SK-N-SH treated with all-trans-retinoic acid at 6 μM for 48 hours (cell line): ENCODE measurements at regions not wholly inside any gene's neighbourhood (a gene's known extent, or its start where the extent isn't known, plus 50 kb on each side); places are given as distances from the start of the nearest gene placed in this dataset.

Experiments
- ATAC-seq: fragments of 200-7000 bp; cut with Tn5 transposase; 3 replicates; pipeline ENCODE4 v1.9.1; 2020; ENCODE audit warnings: mild to moderate bottlenecking, moderate library complexity
- ARNTL ChIP-seq: fragments of 450-650 bp; formaldehyde crosslinking; IDR thresholded peaks from 2 replicates; pipeline ENCODE4 v1.5.0; 2020; ENCODE audit warnings: low read depth, mild to moderate bottlenecking, moderate library complexity, borderline replicate concordance
- BACH2 ChIP-seq: fragments of 250-450 bp; sonication (Bioruptor Pico); IDR thresholded peaks from 2 replicates; pipeline ENCODE4 v1.9.0; 2021; ENCODE audit warnings: mild to moderate bottlenecking, borderline replicate concordance
- CSDC2 ChIP-seq: fragments of 250-450 bp; sonication (Bioruptor Pico); IDR thresholded peaks from 2 replicates; pipeline ENCODE4 v1.5.0; 2020; ENCODE audit warnings: mild to moderate bottlenecking, moderate library complexity
- ESRRG ChIP-seq: fragments of 250-450 bp; sonication (Bioruptor Pico); IDR thresholded peaks from 2 replicates; pipeline ENCODE4 v1.6.1; 2021; ENCODE audit warnings: mild to moderate bottlenecking
- GLIS3 ChIP-seq: fragments of 250-450 bp; sonication (Bioruptor Pico); IDR thresholded peaks from 2 replicates; pipeline ENCODE4 v1.5.0; 2020; ENCODE audit warnings: mild to moderate bottlenecking, moderate library complexity
- ISL1 ChIP-seq: fragments of 250-450 bp; sonication (Bioruptor Pico); IDR thresholded peaks from 2 replicates; pipeline ENCODE4 v2.1.2; 2022; ENCODE audit warnings: mild to moderate bottlenecking, moderate library complexity
- OSR1 ChIP-seq: fragments of 250-450 bp; sonication (Bioruptor Pico); IDR thresholded peaks from 2 replicates; pipeline ENCODE4 v1.8.0; 2022; ENCODE audit warnings: moderate library complexity, mild to moderate bottlenecking, inconsistent platforms
- PPARA ChIP-seq: fragments of 250-450 bp; sonication (Bioruptor Pico); IDR thresholded peaks from 2 replicates; pipeline ENCODE4 v1.5.0; 2020; ENCODE audit warnings: mild to moderate bottlenecking, borderline replicate concordance
- RARB ChIP-seq: fragments of 250-450 bp; sonication (Bioruptor Pico); IDR thresholded peaks from 2 replicates; pipeline ENCODE4 v1.8.0; 2021; ENCODE audit warnings: mild to moderate bottlenecking, moderate library complexity
- SNAI2 ChIP-seq: fragments of 250-450 bp; sonication (Bioruptor Pico); IDR thresholded peaks from 2 replicates; pipeline ENCODE4 v1.5.0; 2020; ENCODE audit warnings: mild to moderate bottlenecking, moderate library complexity
- TCF4 ChIP-seq: fragments of 250-450 bp; sonication (Bioruptor Pico); IDR thresholded peaks from 2 replicates; pipeline ENCODE4 v1.8.0; 2021; ENCODE audit warnings: mild to moderate bottlenecking, moderate library complexity, borderline replicate concordance
- TOX ChIP-seq: fragments of 250-450 bp; sonication (Bioruptor Pico); IDR thresholded peaks from 2 replicates; pipeline ENCODE4 v1.8.0; 2021; ENCODE audit warnings: mild to moderate bottlenecking, moderate library complexity, borderline replicate concordance
- ZC3H10 ChIP-seq: fragments of 250-450 bp; sonication (Bioruptor Pico); IDR thresholded peaks from 2 replicates; pipeline ENCODE4 v1.5.1; 2021; ENCODE audit warnings: mild to moderate bottlenecking, moderate library complexity
- ZFP3 ChIP-seq: fragments of 250-450 bp; sonication (Bioruptor Pico); IDR thresholded peaks from 2 replicates; pipeline ENCODE4 v1.5.0; 2020; ENCODE audit warnings: mild to moderate bottlenecking, moderate library complexity
- ZFP30 ChIP-seq: fragments of 450-650 bp; formaldehyde crosslinking; IDR thresholded peaks from 2 replicates; pipeline ENCODE4 v1.5.0; 2022; ENCODE audit warnings: mild to moderate bottlenecking, moderate library complexity
- ZNF565 ChIP-seq: fragments of 450-650 bp; formaldehyde crosslinking; conservative IDR thresholded peaks from 2 replicates; pipeline ENCODE4 v1.5.0; 2020; ENCODE audit warnings: low read depth, mild to moderate bottlenecking, moderate library complexity
- ZNF70 ChIP-seq: fragments of 450-650 bp; formaldehyde crosslinking; IDR thresholded peaks from 2 replicates; pipeline ENCODE4 v1.5.0; 2020; ENCODE audit warnings: mild to moderate bottlenecking, moderate library complexity
- ZNF8 ChIP-seq: fragments of 450-650 bp; formaldehyde crosslinking; IDR thresholded peaks from 2 replicates; pipeline ENCODE4 v1.5.0; 2020; ENCODE audit warnings: mild to moderate bottlenecking, moderate library complexity
- TF ChIP-seq, protein P1 (sequence below): fragments of 250-450 bp; sonication (Bioruptor Pico); IDR thresholded peaks from 2 replicates; pipeline ENCODE4 v1.8.0; 2021; ENCODE audit warnings: low read depth, mild to moderate bottlenecking, moderate library complexity, borderline replicate concordance
- TF ChIP-seq, protein P2 (sequence below): fragments of 250-450 bp; sonication (Bioruptor Pico); IDR thresholded peaks from 2 replicates; pipeline ENCODE4 v1.5.0; 2020; ENCODE audit warnings: mild to moderate bottlenecking, moderate library complexity
- TF ChIP-seq, protein P3 (sequence below): fragments of 250-450 bp; sonication (Bioruptor Pico); IDR thresholded peaks from 2 replicates; pipeline ENCODE4 v1.5.1; 2021; ENCODE audit warnings: mild to moderate bottlenecking, moderate library complexity
- TF ChIP-seq, protein P4 (sequence below): fragments of 250-450 bp; sonication (Bioruptor Pico); IDR thresholded peaks from 2 replicates; pipeline ENCODE4 v1.5.1; 2020; ENCODE audit warnings: low read depth, mild to moderate bottlenecking, moderate library complexity
- TF ChIP-seq, protein P5 (sequence below): fragments of 250-450 bp; sonication (Bioruptor Pico); IDR thresholded peaks from 2 replicates; pipeline ENCODE4 v1.8.0; 2020; ENCODE audit warnings: mild to moderate bottlenecking, moderate library complexity, borderline replicate concordance

DNA sequence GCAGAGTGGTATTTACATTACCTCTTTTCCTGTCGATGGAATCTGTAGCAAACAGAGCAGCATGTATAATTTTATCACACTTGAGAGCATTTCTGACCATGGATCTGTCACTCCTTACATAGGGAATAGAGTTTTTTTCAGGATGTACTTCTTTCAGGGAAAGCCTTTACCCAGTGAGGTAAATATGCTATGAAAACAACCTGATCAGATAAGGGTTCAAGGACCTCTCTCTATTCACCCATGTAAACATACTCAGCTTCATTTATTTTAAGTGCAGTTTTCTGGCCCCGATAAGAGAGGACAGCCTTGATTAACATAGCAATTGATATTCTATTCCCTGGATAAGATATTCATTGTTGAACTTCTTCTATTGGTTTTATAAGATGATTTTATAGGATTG is 87.3 kb upstream of the ESX1 start:
- ATAC-seq = no peak
- no peak for TF ChIP-seq SNAI2 (CRISPR knock-in tag)
- no peak for TF ChIP-seq PPARA (CRISPR knock-in tag)
- TF ChIP-seq ZFP3 (CRISPR knock-in tag) = no peak
- TF ChIP-seq ISL1 (CRISPR knock-in tag) = no peak
- no peak for TF ChIP-seq GLIS3 (CRISPR knock-in tag)
- TF ChIP-seq ZNF565 (CRISPR knock-in tag) = no peak
- TF ChIP-seq RARB (CRISPR knock-in tag) = no peak
- no peak for TF ChIP-seq ARNTL (CRISPR knock-in tag)
- TF ChIP-seq, protein P1, sequence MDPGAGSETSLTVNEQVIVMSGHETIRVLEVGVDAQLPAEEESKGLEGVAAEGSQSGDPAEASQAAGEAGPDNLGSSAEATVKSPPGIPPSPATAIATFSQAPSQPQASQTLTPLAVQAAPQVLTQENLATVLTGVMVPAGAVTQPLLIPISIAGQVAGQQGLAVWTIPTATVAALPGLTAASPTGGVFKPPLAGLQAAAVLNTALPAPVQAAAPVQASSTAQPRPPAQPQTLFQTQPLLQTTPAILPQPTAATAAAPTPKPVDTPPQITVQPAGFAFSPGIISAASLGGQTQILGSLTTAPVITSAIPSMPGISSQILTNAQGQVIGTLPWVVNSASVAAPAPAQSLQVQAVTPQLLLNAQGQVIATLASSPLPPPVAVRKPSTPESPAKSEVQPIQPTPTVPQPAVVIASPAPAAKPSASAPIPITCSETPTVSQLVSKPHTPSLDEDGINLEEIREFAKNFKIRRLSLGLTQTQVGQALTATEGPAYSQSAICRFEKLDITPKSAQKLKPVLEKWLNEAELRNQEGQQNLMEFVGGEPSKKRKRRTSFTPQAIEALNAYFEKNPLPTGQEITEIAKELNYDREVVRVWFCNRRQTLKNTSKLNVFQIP (CRISPR knock-in tag) = no peak
- TF ChIP-seq, protein P2, sequence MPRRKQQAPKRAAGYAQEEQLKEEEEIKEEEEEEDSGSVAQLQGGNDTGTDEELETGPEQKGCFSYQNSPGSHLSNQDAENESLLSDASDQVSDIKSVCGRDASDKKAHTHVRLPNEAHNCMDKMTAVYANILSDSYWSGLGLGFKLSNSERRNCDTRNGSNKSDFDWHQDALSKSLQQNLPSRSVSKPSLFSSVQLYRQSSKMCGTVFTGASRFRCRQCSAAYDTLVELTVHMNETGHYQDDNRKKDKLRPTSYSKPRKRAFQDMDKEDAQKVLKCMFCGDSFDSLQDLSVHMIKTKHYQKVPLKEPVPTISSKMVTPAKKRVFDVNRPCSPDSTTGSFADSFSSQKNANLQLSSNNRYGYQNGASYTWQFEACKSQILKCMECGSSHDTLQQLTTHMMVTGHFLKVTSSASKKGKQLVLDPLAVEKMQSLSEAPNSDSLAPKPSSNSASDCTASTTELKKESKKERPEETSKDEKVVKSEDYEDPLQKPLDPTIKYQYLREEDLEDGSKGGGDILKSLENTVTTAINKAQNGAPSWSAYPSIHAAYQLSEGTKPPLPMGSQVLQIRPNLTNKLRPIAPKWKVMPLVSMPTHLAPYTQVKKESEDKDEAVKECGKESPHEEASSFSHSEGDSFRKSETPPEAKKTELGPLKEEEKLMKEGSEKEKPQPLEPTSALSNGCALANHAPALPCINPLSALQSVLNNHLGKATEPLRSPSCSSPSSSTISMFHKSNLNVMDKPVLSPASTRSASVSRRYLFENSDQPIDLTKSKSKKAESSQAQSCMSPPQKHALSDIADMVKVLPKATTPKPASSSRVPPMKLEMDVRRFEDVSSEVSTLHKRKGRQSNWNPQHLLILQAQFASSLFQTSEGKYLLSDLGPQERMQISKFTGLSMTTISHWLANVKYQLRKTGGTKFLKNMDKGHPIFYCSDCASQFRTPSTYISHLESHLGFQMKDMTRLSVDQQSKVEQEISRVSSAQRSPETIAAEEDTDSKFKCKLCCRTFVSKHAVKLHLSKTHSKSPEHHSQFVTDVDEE (CRISPR knock-in tag) = no peak
- TF ChIP-seq ZC3H10 (CRISPR knock-in tag) = no peak
- TF ChIP-seq, protein P3, sequence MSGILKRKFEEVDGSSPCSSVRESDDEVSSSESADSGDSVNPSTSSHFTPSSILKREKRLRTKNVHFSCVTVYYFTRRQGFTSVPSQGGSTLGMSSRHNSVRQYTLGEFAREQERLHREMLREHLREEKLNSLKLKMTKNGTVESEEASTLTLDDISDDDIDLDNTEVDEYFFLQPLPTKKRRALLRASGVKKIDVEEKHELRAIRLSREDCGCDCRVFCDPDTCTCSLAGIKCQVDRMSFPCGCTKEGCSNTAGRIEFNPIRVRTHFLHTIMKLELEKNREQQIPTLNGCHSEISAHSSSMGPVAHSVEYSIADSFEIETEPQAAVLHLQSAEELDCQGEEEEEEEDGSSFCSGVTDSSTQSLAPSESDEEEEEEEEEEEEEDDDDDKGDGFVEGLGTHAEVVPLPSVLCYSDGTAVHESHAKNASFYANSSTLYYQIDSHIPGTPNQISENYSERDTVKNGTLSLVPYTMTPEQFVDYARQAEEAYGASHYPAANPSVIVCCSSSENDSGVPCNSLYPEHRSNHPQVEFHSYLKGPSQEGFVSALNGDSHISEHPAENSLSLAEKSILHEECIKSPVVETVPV = no peak
- TF ChIP-seq ESRRG (CRISPR knock-in tag) = no peak
- TF ChIP-seq ZNF70 (CRISPR knock-in tag) = no peak
- TF ChIP-seq, protein P4, sequence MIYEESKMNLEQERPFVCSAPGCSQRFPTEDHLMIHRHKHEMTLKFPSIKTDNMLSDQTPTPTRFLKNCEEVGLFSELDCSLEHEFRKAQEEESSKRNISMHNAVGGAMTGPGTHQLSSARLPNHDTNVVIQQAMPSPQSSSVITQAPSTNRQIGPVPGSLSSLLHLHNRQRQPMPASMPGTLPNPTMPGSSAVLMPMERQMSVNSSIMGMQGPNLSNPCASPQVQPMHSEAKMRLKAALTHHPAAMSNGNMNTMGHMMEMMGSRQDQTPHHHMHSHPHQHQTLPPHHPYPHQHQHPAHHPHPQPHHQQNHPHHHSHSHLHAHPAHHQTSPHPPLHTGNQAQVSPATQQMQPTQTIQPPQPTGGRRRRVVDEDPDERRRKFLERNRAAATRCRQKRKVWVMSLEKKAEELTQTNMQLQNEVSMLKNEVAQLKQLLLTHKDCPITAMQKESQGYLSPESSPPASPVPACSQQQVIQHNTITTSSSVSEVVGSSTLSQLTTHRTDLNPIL (CRISPR knock-in tag) = no peak
- no peak for TF ChIP-seq OSR1
- TF ChIP-seq CSDC2 = no peak
- TF ChIP-seq BACH2 (CRISPR knock-in tag) = no peak
- TF ChIP-seq ZFP30 (CRISPR knock-in tag) = no peak

DNA sequence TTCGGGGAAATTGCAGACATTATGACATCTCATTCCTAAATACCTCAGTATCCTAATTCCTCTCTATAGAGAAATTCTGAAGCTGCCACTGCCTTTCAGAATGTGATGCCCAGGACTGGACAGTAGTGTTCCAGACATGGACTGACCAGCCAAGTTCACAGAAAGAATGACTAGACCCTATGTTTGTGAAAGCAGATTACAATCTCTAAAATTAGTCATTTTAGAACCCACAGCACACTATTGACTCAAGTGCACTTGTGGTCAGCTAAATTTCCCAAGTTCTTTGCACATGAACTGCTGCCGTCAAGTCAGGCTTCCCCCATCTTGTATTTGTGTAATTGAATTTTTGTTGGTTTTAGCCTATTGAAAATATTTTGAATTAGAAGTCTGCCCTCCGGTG is 81.0 kb upstream of the ESX1 start:
- TF ChIP-seq OSR1 (no peak), ARNTL (CRISPR knock-in tag) (no peak), RARB (CRISPR knock-in tag) (no peak), ISL1 (CRISPR knock-in tag) (no peak), BACH2 (CRISPR knock-in tag) (no peak), TCF4 (CRISPR knock-in tag) (no peak), ZFP3 (CRISPR knock-in tag) (no peak), ESRRG (CRISPR knock-in tag) (no peak), SNAI2 (CRISPR knock-in tag) (no peak), ZNF70 (CRISPR knock-in tag) (no peak), PPARA (CRISPR knock-in tag) (no peak), GLIS3 (CRISPR knock-in tag) (no peak), ZNF8 (CRISPR knock-in tag) (no peak), TOX (CRISPR knock-in tag) (no peak)
- TF ChIP-seq, protein P5, sequence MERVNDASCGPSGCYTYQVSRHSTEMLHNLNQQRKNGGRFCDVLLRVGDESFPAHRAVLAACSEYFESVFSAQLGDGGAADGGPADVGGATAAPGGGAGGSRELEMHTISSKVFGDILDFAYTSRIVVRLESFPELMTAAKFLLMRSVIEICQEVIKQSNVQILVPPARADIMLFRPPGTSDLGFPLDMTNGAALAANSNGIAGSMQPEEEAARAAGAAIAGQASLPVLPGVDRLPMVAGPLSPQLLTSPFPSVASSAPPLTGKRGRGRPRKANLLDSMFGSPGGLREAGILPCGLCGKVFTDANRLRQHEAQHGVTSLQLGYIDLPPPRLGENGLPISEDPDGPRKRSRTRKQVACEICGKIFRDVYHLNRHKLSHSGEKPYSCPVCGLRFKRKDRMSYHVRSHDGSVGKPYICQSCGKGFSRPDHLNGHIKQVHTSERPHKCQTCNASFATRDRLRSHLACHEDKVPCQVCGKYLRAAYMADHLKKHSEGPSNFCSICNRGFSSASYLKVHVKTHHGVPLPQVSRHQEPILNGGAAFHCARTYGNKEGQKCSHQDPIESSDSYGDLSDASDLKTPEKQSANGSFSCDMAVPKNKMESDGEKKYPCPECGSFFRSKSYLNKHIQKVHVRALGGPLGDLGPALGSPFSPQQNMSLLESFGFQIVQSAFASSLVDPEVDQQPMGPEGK = no peak
- TF ChIP-seq, protein P1 (CRISPR knock-in tag) = no peak
- TF ChIP-seq, protein P2 (CRISPR knock-in tag) = no peak
- TF ChIP-seq, protein P3 = no peak
- no peak for ATAC-seq
